HG03025 (cell line): ENCODE measurements at regions not wholly inside any gene's neighbourhood (a gene's known extent, or its start where the extent isn't known, plus 50 kb on each side); places are given as distances from the start of the nearest gene placed in this dataset.

ENCODE experiments used
- ATAC-seq: cut with Tn5 transposase; IDR thresholded peaks from one replicate; pipeline ENCODE4 v1.9.1; 2021; ENCODE audit warnings: mild to moderate bottlenecking, moderate library complexity; ENCODE audit not compliant: unreplicated experiment, low FRiP score

DNA sequence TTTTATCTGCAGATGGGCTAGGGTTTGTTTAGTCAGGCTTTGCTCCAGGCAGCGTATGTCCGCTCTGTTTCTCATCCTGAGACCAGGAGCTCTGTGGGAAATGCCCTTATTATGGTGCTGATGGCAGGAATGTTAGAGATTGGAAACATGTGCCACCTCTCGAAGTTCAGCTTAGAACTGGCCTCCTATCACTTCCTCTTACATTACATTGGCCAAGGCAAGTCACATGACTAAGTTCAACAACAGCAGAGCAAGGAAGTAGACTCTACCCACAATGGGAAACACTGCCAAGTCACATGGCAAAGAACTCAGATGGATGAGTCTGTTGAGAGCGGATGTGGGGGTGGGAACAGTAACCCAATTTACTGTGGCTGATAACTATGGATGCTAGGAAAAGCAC lies 161.9 kb upstream of the WSCD2 start:
- ATAC-seq: no peak

- no peak for ATAC-seq
These were observed 155.1 kb upstream of the WSCD2 start for GRCh38 chr12:107973950-107974349.

- ATAC-seq: no peak
These were observed 152.8 kb upstream of the WSCD2 start for GRCh38 chr12:107976331-107976730.

GRCh38 chr12:107978201-107978600 lies 150.9 kb upstream of the WSCD2 start:
- no peak for ATAC-seq

- ATAC-seq: no peak
These were observed 150.4 kb upstream of the WSCD2 start for GRCh38 chr12:107978641-107979040.

- ATAC-seq: no peak
These were observed 145.2 kb upstream of the WSCD2 start for GRCh38 chr12:107983756-107984472.

- ATAC-seq: no peak
These were observed 144.1 kb upstream of the WSCD2 start for GRCh38 chr12:107984973-107985372.

DNA sequence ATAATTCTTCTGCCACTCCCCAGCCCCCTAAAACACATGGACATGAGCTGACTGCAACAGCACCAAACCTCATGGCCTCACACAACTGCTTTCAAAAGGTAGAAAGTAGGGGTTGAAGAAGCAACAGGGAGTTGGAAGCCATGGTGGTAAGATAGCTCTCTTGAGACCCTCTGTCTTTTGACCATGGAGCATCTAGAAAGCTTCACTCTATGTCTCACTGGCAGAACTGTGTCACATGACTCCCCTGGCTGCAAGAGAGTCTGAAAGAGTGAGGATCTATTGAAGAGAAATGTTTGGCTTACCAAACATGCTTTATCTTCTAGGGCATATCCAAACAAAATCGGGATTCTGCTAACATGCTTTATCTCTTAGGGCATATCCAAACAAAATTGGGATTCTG lies 142.9 kb upstream of the WSCD2 start:
- no peak for ATAC-seq

DNA sequence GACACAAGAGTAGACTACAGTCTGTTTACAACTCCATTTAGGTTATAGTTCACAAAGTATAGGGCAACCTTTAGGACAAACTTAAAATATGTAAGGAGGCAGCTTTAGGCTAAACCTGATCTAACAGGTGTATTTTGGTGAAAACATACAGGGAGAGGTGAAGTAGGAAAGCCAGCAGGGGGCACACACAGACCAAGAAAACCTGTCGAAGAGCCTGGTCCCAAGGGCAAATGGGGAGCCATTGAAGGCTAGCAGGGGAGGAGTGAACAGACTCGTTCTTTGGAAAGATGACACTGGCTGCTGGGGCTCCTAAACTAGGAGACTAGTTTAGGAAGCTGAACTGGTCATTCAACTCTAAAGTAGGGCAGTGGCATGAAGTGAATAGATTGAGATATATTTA lies 138.8 kb upstream of the WSCD2 start:
- no peak for ATAC-seq

- ATAC-seq: no peak
These were observed 137.1 kb upstream of the WSCD2 start for GRCh38 chr12:107992029-107992428.

DNA sequence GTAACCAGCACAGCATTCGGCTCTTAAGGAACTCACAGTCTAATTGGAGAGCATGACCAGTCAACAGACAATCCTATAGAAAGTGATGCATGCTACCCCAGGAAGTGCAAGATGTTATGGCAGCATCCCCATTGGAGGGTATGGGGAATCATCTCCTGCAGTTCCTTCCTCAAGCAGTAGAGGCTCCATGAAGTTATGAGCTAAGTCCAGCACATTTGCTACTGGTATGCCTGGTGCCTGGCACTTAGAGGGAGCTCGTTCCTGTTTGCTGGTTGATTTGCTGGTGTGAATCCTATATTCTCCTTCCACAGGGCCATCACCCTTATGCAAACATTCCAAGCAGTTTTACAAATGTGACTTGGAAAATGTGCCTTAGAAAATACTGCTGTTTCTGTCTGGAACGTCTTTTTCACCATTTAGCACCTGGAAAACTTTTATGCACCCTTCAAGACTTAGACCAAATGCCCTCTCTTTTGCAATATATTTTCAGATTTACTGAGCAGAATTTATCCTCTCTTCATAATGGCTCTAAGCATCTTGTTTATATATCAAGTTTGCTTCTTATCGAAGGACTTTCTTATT lies 136.1 kb upstream of the WSCD2 start:
- no peak for ATAC-seq

DNA sequence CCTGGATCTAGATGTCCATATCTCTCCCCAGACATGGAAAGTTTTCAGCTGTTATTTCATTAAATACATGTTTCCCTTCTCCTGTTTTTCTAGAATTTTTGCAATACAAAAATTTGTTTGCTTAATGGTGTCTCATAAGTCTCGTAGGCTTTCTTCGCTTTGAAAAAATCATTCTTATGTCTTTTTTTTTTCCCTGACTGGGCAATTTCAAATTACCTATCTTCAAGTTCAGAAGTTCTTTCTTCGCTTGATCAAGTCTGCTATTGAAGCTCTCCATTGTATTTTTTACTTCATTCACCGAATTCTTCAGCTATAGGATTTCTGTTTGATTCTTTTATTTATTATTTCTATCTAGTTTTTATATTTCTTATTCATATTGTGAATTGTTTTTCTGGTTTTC lies 130.2 kb upstream of the WSCD2 start:
- ATAC-seq: no peak

- ATAC-seq: no peak
These were observed 129.0 kb upstream of the WSCD2 start for GRCh38 chr12:108000111-108000510.

DNA sequence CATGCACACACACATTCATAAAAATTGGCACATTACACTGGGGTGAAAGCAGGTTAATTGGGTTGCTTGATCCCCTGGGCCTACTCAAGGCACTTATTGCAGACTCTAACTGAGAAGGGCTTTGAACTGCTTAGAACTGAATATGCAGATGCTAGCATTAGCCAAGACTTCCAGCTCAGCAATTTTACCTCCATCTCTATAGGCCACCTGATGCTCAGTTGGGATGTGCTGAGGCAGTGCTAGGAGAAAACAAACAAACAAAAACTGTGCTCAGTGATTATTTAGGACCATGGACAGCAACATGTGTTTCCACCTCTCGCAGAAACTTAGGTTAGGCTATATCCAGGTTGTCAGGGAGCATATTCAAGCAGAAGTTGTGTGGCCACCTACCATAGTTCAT lies 124.8 kb upstream of the WSCD2 start:
- ATAC-seq: no peak

GRCh38 chr12:108008163-108008905 lies 120.8 kb upstream of the WSCD2 start:
- no peak for ATAC-seq

GRCh38 chr12:108009442-108010070 lies 119.5 kb upstream of the WSCD2 start:
- ATAC-seq: no peak

GRCh38 chr12:108016022-108016564 lies 113.0 kb upstream of the WSCD2 start:
- no peak for ATAC-seq

- ATAC-seq: no peak
These were observed 111.5 kb upstream of the WSCD2 start for GRCh38 chr12:108017472-108018057.

- ATAC-seq: no peak
These were observed 109.2 kb upstream of the WSCD2 start for GRCh38 chr12:108019862-108020261.

DNA sequence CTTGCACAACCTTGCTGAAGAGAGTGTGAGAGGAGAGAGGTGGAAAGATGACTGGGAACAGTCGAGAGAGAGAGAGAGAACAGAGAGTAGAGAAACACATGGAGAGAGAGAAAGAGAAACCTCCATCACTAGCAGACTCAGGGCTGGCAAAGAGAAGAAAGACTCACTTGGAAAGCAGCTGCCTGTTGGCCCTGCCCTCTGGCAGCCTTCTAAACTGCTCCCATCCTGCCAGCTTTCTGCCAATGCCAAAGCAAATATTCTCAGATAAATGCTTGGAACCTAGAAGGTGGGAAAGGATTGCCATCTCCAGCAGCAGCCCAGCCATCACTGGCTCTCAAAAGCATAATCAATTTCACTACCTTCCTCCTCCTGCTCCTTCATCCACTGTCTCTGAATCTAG lies 107.9 kb upstream of the WSCD2 start:
- no peak for ATAC-seq
